GM19455 (cell line): ENCODE measurements at regions not wholly inside any gene's neighbourhood (a gene's known extent, or its start where the extent isn't known, plus 50 kb on each side); places are given as distances from the start of the nearest gene placed in this dataset.

Experiments used
- ATAC-seq: cut with Tn5 transposase; IDR thresholded peaks from one replicate; pipeline ENCODE4 v1.9.1; 2021; ENCODE audit not compliant: unreplicated experiment

DNA sequence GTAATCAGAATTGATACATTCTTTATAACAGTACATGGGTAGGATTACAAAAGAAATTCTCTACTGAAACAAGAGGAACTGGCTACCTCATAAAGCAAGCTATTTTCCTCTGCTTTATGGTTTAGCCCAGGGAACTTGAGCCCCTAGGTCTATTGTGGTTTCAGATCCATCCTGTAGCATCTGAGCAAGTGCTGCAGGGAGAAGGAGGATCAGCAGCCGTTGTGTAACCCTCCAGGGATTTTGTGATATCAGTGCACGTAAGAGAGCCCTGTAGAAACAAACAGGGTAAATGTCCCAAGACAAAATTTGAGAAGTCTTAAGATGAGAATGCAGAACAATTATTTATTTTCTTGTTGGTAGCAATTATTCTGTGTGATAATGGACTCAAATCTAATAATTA lies 165.2 kb upstream of the DEFB112 start:
- no peak for ATAC-seq

DNA sequence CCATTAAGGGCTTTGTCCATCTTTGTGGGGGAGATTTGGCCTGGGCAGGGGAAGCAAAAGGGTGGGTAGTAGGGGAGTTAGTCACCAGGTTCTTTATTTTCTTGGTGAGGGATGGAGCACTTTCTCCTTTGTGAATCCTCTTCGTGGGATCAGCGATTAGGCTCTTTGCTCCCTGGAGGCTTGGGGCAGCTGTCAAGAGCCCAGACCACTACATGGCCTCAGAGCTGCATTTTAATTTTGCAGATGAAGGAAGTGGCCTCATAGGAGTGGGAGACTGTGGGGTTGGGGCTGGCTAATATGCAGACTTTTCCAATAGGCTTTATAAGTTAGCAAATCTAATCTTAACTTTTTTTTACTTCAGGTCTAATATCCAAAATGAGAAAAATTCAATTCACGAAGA lies 168.1 kb upstream of the DEFB112 start:
- no peak for ATAC-seq

DNA sequence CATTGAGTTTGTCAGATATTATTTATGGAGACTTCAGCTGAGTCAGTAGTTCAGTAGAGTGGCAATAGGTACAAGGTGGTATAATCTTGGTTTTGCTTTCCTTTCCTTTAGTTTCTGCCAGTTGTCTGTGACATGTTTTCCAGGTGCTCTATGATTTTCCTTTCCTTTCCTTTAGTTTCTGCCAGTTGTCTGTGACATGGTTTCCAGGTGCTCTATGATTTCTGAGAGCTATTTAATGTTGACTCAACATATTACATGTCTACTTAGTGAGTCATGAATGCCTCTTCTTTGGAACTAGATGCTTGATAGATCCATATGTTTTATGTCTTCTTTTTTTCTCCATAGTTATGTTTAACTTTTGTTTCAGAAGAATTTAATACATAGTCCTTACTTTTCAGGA lies 186.4 kb upstream of the DEFB112 start:
- no peak for ATAC-seq

DNA sequence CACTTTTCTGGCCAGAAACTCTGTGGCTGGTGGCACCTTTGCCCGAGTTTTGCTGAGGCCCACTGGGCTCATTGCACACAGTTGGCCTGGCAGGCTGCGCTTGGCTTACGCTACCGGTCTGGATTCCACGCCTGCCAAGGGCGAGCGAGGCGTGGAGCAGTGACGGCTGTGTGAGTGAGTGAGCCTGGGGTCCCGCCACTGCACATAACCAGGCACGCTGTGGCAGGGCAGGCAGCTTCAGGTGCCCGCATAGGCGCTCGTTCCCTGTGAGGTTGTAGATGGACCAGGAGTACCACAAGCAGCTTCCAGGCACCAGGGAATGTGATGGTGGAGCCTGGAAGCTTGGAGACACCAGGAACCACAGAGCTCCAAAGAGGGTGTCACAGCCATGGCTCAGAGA lies 190.1 kb upstream of the DEFB112 start:
- ATAC-seq = no peak

DNA sequence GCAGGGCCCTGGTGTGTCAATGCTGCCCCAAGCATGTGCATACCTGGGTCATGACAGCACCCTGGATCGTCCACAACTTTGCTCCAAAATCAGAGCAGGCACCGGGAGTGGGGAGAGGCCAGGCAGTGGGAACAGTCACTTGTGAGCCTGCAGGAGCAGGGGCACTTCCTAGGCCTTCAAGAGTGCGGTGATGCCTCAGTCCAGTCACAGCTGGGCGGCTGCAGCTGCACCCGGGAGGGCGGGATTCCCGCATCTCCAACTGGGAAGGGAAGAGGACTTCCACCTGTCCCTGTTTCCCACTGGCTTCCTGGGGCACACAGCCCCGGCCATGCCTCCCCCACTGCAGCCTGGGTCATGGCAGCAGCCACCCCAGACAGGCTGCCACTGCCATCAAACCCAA lies 191.3 kb upstream of the DEFB112 start:
- no peak for ATAC-seq

DNA sequence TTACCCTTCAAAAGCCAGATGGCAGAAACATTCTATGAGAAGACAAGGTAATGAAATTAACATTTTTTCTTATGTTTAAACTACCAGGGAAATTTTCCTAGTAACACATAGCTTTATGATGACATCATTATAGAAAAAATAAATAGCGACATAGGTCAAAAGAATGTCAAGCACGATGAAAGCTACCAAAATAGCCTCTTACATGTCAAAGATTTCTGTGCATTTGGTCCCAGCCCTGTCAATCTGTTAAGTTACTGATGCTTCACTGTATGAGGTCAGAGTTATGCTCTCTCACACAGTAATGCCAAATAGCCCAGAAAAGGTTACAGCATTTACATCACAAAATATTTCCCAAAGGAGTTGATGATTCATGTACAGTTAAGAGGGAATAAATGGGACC lies 199.8 kb upstream of the DEFB112 start:
- ATAC-seq = no peak

DNA sequence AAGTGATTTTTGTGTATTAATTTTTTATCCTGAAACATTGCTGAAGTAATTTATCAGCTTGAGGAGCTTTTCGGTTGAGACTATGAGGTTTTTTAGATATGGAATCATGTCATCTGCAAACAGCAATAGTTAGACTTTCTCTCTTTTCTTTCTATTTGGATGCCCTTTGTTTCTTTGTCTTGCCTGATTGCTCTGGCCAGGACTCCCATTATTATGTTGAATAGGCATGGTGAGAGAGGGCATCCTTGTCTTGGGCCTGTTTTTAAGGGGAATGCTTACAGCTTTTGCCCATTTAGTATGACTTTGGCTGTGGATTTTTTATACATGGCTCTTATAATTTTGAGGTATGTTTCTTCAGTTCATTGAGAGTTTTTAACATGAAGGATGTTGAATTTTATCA lies 207.6 kb upstream of the DEFB112 start:
- ATAC-seq = no peak

DNA sequence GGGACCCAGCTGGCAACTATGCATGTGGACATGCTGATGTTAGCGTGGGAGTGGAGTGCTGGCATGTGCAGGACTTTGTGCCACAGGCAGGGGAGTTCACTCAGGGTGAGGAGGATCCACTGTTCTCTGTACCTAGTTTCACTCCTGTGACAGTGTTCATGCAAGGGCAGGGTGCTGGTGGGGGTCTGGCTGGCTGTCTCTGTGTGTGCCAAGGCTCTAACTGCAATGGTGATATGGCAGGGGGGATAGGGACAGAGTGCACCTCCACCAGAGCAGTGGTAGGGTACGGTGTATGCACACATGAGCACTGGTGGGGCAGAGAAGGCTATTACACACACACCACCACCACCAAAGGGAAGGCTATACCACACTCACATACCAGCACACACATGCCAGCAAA lies 210.2 kb upstream of the DEFB112 start:
- ATAC-seq = no peak

DNA sequence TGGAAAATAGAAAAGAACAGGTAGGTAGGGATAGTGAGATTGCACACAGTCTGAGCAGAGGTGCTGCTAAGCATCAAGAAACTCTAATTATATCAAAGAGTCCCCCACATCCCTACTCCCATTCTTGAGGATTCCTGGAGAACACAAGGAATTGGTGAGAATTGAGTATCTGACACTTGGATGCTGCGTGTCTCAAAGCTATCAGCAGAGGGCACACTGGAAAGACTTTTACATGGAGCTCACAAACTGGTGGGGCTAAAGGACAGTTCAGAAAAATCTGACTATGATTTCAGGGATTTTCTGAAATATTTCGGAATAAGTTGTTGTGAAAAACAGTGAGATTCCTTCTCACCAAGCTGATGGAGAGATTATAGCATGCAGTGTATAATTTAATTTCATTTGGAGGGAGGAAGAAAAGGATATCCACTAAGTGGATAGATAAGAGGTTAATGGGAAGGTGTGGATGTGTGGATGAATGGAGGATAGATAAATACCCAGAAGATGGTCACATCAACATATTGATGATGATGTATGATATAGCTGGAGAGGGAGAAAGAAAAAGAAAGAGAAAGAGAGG lies 215.4 kb upstream of the DEFB112 start:
- no peak for ATAC-seq

DNA sequence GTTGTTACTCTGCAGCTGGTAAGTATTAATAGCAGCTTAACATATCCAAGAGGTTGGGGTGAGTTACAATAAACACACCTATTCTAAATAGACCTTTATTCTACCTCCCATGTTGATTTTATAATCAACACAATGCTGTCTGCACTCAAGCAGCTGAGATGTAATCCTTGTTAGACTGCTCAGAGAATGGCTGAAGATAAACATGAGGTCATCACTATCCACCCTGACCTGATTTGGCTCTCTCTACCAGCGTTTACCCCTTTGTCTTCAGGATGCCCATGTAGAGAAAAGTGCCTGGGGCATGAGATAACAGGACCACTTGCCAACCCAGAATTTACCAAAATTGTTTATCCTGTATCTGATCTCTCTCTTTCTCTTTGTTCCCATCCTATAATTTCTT lies 220.7 kb upstream of the DEFB112 start:
- no peak for ATAC-seq

DNA sequence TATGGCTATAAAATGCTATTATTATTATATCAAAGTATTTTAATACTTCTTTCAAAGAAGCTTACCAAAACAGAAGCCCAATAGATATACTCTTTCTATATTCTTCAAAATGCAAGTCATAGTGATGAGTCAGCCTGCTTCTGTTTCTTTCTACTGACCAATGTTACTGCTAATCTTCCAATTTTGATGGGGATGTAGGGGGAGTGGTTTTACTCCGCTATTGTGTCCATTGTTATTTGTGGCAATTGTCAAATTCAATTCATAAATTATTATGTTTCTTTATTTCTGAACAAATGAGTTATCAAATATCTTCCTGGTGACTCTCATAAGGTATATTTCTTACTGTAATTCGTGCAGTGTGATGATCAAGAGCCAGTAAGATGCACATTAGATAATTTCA lies 221.5 kb upstream of the DEFB112 start:
- ATAC-seq = no peak

DNA sequence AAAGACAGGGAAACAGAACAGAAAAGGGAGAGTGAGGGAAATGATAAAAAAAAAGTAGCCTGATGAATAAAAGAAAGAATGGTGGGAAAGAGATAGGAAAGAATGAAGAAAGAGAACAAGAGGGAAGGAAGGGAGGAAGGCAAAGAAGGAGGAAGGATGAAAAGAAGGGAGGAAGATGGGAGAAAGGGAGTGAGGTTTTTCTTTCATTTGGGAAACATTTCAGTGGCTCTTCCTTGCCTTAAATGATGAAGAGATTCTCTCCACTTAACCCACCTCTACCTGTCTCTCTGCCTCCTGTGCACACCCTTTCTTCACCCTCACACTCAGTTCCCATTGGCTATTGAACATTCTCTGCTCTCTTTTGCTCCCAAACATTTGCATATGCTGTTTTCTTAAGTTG lies 222.1 kb upstream of the DEFB112 start:
- no peak for ATAC-seq

DNA sequence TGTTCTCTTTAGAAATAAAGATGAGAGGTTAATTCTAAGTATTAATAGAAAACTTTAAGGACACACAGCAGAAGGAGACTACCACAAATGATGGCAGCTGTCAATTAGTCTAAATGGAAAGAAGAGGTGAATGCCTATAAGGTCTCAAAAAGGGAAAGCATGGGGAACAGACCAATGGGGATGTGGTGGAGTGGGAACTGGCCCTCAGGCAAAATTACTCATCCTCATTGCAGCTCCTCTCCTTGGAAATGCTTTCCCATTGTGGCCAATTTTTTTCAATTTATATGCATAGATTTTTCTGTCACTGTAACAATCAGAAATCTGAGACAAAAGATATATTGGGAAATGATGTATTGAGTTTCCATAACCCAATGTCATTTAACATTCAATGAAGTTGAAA lies 222.9 kb upstream of the DEFB112 start:
- ATAC-seq = no peak

DNA sequence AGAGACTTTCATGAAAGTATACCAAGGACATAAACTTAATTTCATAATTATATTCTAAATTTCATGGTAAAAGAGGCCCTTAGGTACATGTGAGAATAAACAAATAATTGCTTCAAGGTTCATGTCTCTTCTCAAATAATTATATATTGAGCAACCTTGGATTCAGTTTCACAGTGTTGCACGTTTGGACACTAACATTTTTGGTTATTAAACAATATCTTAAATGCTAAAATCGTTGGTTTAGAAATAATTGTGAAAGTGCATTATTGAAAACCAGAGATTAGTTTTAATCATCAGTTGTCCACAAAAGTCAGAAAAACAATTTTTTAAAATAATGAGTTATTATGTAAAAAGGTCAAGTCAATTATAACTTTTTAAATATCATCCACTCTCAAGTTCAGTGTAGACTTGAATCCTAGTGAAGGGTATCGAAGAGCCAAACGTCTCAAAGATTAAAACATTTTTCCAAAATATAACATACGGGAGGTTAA lies 227.1 kb upstream of the DEFB112 start:
- ATAC-seq = no peak

DNA sequence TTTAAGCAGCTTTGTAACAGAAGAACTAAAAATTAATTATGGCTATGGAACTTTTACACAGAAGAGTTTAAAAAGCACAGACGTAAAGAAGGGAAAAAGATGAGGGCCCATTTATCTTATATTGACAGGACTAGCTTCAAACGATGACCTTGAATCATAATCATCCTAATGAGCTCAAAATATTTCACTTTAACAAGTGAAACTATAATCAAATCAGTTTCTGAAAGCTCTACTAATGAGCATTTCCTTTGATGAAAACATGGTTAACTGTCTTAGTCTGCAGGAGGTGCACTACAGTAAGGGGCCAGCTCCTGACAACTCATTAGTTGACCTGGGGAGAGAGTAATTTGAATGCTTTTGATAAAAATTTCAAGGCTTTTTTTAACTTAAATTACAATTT lies 228.0 kb upstream of the DEFB112 start:
- ATAC-seq = no peak

DNA sequence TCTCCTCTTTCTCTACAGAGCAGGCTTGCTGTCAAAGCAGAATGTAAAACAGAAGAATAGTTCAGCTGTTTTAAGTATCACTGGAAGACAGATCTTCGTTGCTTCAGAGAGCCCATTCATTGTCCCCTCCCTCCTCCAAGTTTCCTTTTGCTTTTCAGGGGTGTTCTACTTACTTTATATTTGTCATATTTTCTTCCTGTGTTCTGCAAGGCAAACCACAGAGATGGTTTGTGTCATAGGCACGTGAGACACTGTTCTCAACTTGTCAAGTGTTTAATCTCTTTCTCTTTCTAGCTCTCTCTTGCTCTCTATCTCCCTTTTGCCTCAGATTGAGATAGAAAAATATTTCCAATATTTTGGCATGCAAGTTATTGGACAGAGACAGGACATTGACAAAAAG lies 228.9 kb upstream of the DEFB112 start:
- no peak for ATAC-seq

DNA sequence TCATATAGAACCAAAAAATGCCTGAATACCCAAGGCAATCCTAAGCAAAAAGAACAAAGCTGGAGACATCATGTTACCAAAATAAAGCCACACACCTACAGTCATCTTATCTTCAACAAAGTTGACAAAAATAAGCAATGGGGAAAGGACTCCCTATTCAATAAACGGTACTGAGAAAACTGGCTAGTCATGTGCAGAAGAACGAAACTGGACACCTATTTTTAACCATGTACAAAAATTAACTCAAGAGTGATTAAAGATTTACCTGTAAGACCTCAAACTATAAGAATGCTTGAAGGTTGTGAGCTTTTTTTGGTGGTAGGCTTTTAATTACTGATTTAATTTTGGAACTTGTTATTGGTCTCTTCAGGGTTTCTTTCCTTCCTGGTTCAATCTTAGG lies 236.0 kb upstream of the DEFB112 start:
- no peak for ATAC-seq

DNA sequence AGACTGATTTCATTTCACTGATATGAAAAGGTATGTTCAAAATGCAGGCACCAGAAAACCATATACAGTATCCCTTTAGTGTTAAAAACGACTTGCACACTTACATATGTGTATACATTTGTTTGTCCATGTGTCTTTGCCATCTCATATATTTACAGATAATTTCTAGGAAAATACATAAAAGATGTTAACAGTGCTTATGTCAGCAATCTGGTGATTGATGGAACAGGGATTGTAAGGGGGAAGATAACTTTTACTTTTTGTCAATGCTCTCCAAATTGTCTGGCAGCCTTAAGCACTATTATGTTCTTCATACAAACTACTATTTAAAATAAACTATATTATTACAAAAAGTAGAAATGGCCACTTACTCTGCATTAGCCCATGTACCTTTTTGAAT lies 238.5 kb upstream of the DEFB112 start:
- ATAC-seq = no peak

DNA sequence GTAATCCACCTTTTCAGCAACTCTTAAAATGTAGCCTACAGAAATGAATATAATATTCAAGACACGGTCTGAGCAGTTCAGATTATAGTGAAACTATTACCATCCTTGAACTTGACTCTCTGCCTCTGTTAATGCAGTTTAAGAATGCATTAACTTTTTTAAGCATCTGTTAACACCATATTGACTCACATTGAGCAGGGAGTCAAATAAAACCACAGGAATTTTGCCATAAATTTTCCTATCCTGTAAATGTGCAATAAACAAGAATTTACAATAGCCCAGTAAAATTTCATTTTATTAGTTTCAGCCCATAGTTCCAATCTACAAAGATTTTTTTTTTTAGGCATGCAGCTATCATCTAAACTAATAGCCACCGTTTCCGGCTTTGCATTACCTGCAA lies 239.2 kb upstream of the DEFB112 start:
- ATAC-seq = no peak

DNA sequence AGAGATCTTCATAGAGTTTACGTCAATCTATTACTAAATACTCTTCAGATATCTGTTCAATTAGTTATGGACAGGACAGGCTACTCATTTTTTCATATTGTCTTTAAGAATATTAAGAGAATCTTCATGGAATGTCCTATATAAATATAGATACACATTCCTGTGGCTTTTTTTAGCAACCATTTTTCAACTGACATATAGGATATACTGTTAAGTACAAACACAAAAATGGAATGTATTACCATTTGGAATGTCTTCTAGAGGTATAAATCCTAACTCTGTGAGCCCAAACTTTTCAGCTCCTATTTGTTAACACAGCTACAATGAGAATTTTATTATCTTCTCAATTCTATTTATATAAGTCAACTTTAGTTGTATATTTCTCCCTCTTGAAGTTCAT lies 239.6 kb upstream of the DEFB112 start:
- ATAC-seq = no peak

DNA sequence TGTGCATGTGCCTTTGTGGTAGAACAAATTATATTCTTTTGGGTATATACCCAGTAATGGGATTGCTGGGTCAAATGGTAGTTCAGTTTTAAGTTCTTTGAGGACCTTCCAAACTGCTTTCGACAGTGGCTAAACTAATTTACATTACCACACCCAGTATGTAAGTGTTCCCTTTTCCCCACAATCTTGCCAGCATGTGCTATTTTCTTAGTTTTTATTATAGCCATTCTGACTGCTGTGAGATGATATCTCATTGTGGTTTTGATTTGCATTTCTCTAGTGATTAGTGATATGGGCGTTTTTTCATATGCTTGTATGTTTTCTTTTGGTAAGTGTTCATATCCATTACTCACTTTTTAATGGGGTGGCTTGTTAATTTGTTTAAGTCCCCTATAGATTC lies 251.6 kb upstream of the DEFB112 start:
- ATAC-seq = no peak

DNA sequence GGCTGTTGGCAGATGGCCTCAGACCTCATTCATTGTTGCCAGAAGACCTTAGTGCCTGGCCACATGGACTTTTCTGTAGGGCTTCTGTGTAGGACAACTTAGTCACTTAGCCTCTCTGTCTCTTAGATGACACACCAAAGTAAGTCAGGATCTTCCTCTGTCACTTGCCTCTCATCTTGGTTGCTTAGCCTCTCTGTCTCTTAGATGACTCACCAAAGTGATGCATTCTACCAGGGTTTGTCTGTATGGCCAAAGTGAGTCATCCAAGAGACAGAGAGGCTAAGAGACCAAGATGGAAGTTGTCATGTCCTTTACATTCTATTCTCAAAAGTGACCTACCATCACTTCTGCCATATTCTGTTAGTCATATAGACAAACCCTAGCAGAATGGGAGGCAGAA lies 255.9 kb upstream of the DEFB112 start:
- no peak for ATAC-seq

DNA sequence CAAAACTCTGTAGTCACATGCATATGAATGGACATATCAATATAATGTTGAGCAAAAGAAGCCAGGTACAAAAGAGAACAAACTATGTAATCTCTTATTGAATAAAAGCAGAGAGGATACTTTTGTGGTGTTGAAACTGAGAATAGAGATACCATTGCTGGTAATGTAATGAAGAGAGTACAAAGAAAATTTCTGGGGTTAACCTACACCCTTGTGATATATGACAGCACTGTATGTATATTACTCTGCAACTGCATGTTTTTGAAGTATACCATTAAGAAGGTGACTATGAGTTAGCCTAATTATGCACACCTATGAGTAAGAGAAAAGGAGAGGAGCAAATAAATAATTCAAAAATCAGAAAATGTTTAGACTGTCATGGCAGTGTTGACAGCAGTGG lies 268.8 kb upstream of the DEFB112 start:
- ATAC-seq = no peak

DNA sequence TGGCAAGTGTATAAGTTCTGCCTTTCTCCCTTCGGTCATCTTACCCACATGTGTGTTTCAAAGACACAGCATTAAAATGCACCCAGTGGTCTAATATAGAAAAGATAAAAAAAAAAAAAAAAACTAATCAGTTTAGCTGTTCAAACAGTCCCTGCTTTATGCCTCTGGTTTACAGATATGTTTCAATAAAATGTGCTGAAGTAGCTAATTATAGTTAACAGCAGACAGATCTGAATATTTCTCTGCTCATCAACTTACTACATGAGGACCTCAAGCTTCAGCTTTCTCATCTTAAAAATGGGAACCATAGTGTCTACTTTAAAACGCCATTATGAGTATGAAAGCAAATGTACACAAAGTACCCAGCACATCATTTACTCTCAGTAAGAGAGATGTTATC lies 280.6 kb upstream of the DEFB112 start:
- ATAC-seq = no peak
